IPS DF 6.9 (cell line): ENCODE measurements at regions not wholly inside any gene's neighbourhood (a gene's known extent, or its start where the extent isn't known, plus 50 kb on each side); places are given as distances from the start of the nearest gene placed in this dataset.
"Not testable (repeated sequence)": the region's sequence is repeated elsewhere in the genome, so short reads cannot be mapped to it uniquely, and the experiment has no call there.

Experiments used
- DNase-seq: peaks from one replicate; pipeline ENCODE4 v3.0.0-alpha.2; 2013; ENCODE audit warnings: low read depth, low spot score
- H3K27ac ChIP-seq: one replicate; pipeline ENCODE4 v1.5.1; 2013; ENCODE audit warnings: low read length, control low read depth
- H3K27me3 ChIP-seq: 2 replicates; pipeline ENCODE4 v1.6.1; 2013; ENCODE audit warnings: mild to moderate bottlenecking, low read length; ENCODE audit not compliant: control insufficient read depth, insufficient read depth
- H3K36me3 ChIP-seq: 2 replicates; pipeline ENCODE4 v1.6.1; 2013; ENCODE audit warnings: low read length; ENCODE audit not compliant: control insufficient read depth, insufficient read depth
- H3K4me1 ChIP-seq: 2 replicates; pipeline ENCODE4 v1.6.1; 2013; ENCODE audit warnings: low read length; ENCODE audit not compliant: control insufficient read depth, insufficient read depth
- H3K4me3 ChIP-seq: 2 replicates; pipeline ENCODE4 v1.5.1; 2013; ENCODE audit warnings: mild to moderate bottlenecking, low read length
- H3K9me3 ChIP-seq: 2 replicates; pipeline ENCODE4 v1.6.1; 2013; ENCODE audit warnings: low read length, inconsistent platforms; ENCODE audit not compliant: control insufficient read depth, insufficient read depth
- WGBS: extraction: QIAGEN DNeasy Blood & Tissue Kit; methylation state at CpG from one replicate; pipeline ENCODE4 v1.1.7; 2013; ENCODE audit warnings: mixed read lengths, missing lambda C conversion rate; ENCODE audit not compliant: insufficient read length, insufficient coverage; 5-methylcytosine and 5-hydroxymethylcytosine counted together

GRCh38 chr2:38484957-38485356 is 107.9 kb upstream of the ATL2 start:
- H3K4me1 ChIP-seq = 0 out of 2 replicates have a peak, but pooled peaks cover 2% of the 10 kb centered on the region
- no peak for DNase-seq
- no peak overlapping the region for H3K4me3 ChIP-seq
- H3K36me3 ChIP-seq = no peaks in the 10 kb centered on the region
- H3K9me3 ChIP-seq = peaks cover 1% of the 10 kb centered on the region; the same call in 1 of the 2 replicates
- WGBS = no CpG with 5 or more reads among the region's 5 CpGs
- no peaks in the 10 kb centered on the region for H3K27me3 ChIP-seq
- H3K27ac ChIP-seq = no peak overlapping the region

- whole genome bisulfite sequencing = no CpG with 5 or more reads among the region's 5 CpGs
Observed at GRCh38 chr2:38483776-38484501, 106.9 kb upstream of the ATL2 start.

GRCh38 chr2:38482710-38483109 is 105.6 kb upstream of the ATL2 start:
- H3K4me3 ChIP-seq, H3K4me1 ChIP-seq, H3K27ac ChIP-seq, H3K27me3 ChIP-seq, H3K9me3 ChIP-seq, H3K36me3 ChIP-seq, DNase-seq: not testable (repeated sequence)
- WGBS = no CpG with 5 or more reads among the region's 6 CpGs

More at GRCh38 chr2:38483776-38484501, 106.9 kb upstream of the ATL2 start:
- Histone ChIP-seq H3K27ac (no peak overlapping the region), H3K4me3 (no peak overlapping the region), H3K4me1 (0 out of 2 replicates have a peak, but pooled peaks cover 2% of the 10 kb centered on the region), H3K36me3 (no peaks in the 10 kb centered on the region), H3K9me3 (peaks cover 1% of the 10 kb centered on the region; the same call in 1 of the 2 replicates), H3K27me3 (no peaks in the 10 kb centered on the region)
- DNase-seq = no peak

- H3K4me1 ChIP-seq = 0 out of 2 replicates have a peak, but pooled peaks cover 2% of the 10 kb centered on the region
- H3K36me3 ChIP-seq = no peaks in the 10 kb centered on the region
- peaks cover 1% of the 10 kb centered on the region; the same call in 1 of the 2 replicates for H3K9me3 ChIP-seq
- no peak overlapping the region for H3K4me3 ChIP-seq
- DNase-seq = no peak
- no peaks in the 10 kb centered on the region for H3K27me3 ChIP-seq
- H3K27ac ChIP-seq = no peak overlapping the region
Observed at GRCh38 chr2:38480617-38481016, 103.5 kb upstream of the ATL2 start.

GRCh38 chr2:38477006-38477405 is 99.9 kb upstream of the ATL2 start:
- Histone ChIP-seq H3K27me3 (no peaks in the 10 kb centered on the region), H3K36me3 (no peaks in the 10 kb centered on the region), H3K9me3 (peaks cover 1% of the 10 kb centered on the region; the same call in 1 of the 2 replicates), H3K27ac (no peak overlapping the region), H3K4me1 (no peaks in the 10 kb centered on the region), H3K4me3 (no peak overlapping the region)
- DNase-seq = no peak
- no CpG with 5 or more reads among the region's 2 CpGs for WGBS

- no peak for DNase-seq
- Histone ChIP-seq H3K4me3 (no peak overlapping the region), H3K36me3 (no peaks in the 10 kb centered on the region), H3K4me1 (no peaks in the 10 kb centered on the region), H3K27me3 (no peaks in the 10 kb centered on the region), H3K27ac (no peak overlapping the region), H3K9me3 (no peaks in the 10 kb centered on the region)
- WGBS = no CpG with 5 or more reads among the region's 3 CpGs
Observed at GRCh38 chr2:38475567-38475881, 98.5 kb upstream of the ATL2 start.

- DNase-seq = no peak
- no CpG with 5 or more reads among the region's 6 CpGs for WGBS
- H3K9me3 ChIP-seq = no peaks in the 10 kb centered on the region
Observed at GRCh38 chr2:38474715-38475566, 97.9 kb upstream of the ATL2 start.

GRCh38 chr2:38474021-38474456 is 97.0 kb upstream of the ATL2 start:
- Histone ChIP-seq H3K9me3 (no peaks in the 10 kb centered on the region), H3K4me1 (no peaks in the 10 kb centered on the region), H3K4me3 (no peak overlapping the region), H3K27me3 (no peaks in the 10 kb centered on the region), H3K27ac (no peak overlapping the region), H3K36me3 (no peaks in the 10 kb centered on the region)
- DNase-seq = no peak
- WGBS = no CpG with 5 or more reads among the region's 3 CpGs

More at GRCh38 chr2:38474715-38475566, 97.9 kb upstream of the ATL2 start:
- Histone ChIP-seq H3K27me3 (no peaks in the 10 kb centered on the region), H3K36me3 (no peaks in the 10 kb centered on the region), H3K27ac (no peak overlapping the region), H3K4me3 (no peak overlapping the region), H3K4me1 (no peaks in the 10 kb centered on the region)

- H3K27ac ChIP-seq = no peak overlapping the region
- H3K4me1 ChIP-seq = no peaks in the 10 kb centered on the region
- no peak for DNase-seq
- WGBS = no CpG with 5 or more reads among the region's 5 CpGs
- no peaks in the 10 kb centered on the region for H3K9me3 ChIP-seq
- H3K36me3 ChIP-seq = no peaks in the 10 kb centered on the region
- H3K4me3 ChIP-seq = no peak overlapping the region
- H3K27me3 ChIP-seq = no peaks in the 10 kb centered on the region
Observed at GRCh38 chr2:38473333-38474005, 96.4 kb upstream of the ATL2 start.

GRCh38 chr2:38470115-38470514 is 93.0 kb upstream of the ATL2 start:
- no CpG with 5 or more reads among the region's 3 CpGs for WGBS
- Histone ChIP-seq H3K9me3 (no peaks in the 10 kb centered on the region), H3K4me3 (no peak overlapping the region), H3K36me3 (no peaks in the 10 kb centered on the region), H3K27me3 (no peaks in the 10 kb centered on the region), H3K4me1 (no peaks in the 10 kb centered on the region), H3K27ac (no peak overlapping the region)
- no peak for DNase-seq
